Astrocyte of the spinal cord (primary cell): ENCODE measurements at regions not wholly inside any gene's neighbourhood (a gene's known extent, or its start where the extent isn't known, plus 50 kb on each side); places are given as distances from the start of the nearest gene placed in this dataset.

Experiments used
- DNase-seq: peaks from one replicate; pipeline ENCODE4 v3.0.0; 2011; ENCODE audit warnings: low read depth, low spot score
- H3K4me3 ChIP-seq: 2 replicates; pipeline ENCODE4 v1.5.1; 2011; ENCODE audit warnings: low read depth, mild to moderate bottlenecking, low read length, moderate library complexity
- in situ Hi-C: cut with HindIII; loops from 2 replicates; pipeline ENCODE4 v1.10.0; 2017; ENCODE audit warnings: low sequenced_read_pairs
- TF ChIP-seq, protein P1 (sequence below): IDR thresholded peaks from 2 replicates; pipeline ENCODE4 v1.5.1; 2012; ENCODE audit warnings: low read depth, mild to moderate bottlenecking, low read length, inconsistent platforms

DNA sequence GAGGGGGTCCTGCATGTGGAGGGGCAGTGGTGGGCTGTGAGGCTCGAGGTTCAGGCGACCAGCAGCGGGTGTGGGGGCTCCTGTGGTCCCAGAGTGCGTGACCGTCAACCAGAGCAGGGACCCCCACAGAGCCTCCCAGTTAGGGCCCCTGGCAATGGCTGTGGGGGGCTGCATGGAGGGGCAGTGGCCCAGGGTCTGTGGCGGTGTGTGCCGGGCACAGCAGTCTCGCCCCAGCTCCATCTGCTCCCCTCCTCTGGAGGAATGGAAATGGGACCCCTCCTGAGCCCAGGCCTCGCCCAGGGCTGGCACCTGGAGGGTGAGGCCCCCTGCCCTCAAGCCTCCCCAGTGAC is 210.8 kb upstream of the C14orf180 start:
- no peak for DNase-seq
- TF ChIP-seq, protein P1, sequence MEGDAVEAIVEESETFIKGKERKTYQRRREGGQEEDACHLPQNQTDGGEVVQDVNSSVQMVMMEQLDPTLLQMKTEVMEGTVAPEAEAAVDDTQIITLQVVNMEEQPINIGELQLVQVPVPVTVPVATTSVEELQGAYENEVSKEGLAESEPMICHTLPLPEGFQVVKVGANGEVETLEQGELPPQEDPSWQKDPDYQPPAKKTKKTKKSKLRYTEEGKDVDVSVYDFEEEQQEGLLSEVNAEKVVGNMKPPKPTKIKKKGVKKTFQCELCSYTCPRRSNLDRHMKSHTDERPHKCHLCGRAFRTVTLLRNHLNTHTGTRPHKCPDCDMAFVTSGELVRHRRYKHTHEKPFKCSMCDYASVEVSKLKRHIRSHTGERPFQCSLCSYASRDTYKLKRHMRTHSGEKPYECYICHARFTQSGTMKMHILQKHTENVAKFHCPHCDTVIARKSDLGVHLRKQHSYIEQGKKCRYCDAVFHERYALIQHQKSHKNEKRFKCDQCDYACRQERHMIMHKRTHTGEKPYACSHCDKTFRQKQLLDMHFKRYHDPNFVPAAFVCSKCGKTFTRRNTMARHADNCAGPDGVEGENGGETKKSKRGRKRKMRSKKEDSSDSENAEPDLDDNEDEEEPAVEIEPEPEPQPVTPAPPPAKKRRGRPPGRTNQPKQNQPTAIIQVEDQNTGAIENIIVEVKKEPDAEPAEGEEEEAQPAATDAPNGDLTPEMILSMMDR: no peak
- in situ Hi-C loops: no loop called here
- no peak overlapping the region for H3K4me3 ChIP-seq

DNA sequence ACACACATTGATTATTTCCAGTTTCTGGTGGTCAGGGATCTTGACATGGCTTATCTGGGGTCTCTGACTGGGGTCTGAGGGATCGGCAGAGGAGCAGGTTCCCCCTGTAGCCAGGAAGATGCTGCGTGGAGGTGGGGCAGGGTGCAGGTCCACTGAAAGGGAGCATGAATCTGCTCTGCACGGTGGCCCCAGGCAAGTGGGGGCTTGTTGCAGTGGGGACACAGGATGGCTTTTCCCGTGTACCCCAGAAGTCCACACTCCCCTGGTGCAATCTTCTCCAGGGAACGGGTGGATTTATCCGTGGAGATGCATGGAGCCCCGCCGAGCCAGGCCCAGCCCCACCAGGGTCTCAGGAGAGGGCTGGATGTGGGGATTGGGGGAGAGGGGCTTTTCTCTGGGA is 210.4 kb upstream of the C14orf180 start:
- TF ChIP-seq, protein P1: no peak
- DNase-seq: no peak
- no peak overlapping the region for H3K4me3 ChIP-seq
- in situ Hi-C loops: no loop called here

DNA sequence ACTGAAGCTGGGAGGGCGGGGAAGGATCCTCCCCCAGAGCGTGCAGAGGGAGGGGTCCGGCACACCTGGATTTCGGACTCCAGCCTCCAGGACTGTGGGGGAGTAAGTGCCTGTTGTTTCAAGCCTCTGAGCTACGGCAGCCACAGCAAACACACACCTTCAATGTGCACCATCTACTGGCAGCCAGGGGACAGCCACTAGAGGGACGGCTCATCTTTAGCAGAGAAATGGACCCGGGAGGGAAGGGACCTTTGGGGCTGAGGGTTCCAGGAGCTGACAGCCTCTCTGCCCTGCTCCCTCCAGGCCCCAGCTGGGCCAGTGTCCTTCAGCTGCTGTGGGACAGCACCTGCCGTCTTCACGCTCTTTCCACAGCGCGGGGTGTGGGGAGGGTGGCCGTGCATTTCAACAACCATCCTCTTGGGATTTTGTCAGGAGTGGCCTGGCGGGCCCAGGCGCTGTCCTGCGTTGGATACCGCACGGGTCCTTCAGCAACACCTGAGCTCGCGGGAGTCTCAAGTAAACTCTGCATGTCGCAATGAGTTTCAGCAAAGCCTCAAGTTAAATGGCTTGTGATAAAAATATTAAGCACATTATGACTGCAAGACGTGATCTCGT is 209.2 kb upstream of the C14orf180 start:
- H3K4me3 ChIP-seq: no peak overlapping the region
- TF ChIP-seq, protein P1: no peak
- in situ Hi-C loops: no loop called here
- DNase-seq: no peak

DNA sequence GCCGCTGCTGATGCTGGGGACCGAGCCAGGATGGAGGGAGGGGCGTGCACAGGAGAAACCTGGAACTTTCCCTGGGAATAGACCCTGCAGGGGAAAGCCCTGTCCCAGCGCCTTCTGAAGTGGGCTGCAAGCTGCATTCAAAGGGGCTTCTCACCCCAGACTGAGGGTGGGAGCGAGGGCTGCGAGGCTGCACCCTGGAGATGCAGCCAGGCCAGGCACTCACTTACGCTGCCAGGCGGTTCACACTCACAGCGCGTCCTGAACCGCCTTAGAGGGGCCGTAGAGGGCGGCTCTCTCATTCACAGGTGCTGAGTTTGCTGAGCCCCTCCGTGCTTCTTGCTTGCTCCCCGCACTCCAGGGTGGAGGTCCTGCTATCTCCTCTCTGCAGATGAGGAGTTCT is 208.5 kb upstream of the C14orf180 start:
- in situ Hi-C loops: no loop called here
- no peak overlapping the region for H3K4me3 ChIP-seq
- no peak for DNase-seq
- TF ChIP-seq, protein P1: no peak

DNA sequence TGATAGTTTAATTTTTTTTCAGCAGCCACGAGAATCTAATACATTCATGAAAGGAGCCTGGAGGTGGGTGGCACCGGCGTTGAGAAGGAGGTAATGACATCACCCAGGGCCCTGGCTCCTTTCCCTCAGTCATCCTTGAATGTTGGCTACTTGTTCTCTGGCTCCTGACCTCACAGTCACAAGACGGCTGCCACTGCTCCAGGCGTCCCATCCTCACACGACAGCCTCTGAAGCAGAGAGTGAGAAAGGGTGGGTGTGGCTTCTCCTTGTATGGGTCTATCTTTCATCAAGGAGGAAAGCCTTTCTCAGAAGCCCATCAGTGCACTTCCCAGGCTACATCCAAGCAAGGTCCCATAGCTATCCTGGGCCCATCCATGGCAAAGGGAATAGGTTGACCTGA is 207.6 kb upstream of the C14orf180 start:
- in situ Hi-C loops: no loop called here
- DNase-seq: no peak
- TF ChIP-seq, protein P1: no peak
- H3K4me3 ChIP-seq: no peak overlapping the region

DNA sequence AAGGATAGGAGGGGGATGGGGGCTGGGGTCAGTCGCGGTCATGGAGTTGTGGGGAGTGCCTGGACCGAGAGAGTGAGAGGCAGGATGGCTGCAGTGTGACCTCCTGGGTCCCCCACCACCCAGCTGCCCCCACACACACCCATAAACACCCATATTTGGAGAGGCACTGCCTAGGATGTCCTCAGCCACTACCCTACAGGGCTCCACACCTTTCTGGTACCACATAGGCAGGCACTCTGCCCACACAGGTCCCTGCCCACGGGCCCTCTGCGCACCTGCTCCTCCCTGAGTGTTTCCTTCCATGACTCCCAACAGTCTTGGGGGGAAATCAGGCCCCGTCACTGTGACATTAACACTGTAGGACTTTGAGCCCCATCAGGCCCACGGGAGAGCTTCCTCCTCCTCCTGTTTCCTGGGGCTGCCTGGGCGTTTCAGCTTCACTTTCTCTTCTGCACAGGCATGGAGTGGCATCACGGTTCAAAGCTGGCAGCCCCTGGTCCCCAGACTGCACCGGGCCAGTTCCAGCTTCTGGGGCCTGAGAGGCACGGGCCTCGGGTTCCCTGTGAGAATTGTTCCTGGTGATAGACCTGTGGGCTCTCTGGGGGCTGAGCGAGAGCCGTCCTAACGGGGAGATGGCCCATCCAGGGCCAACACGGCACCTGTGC is 207.0 kb upstream of the C14orf180 start:
- TF ChIP-seq, protein P1: no peak

More for the DNA sequence above, 207.0 kb upstream of the C14orf180 start:
- no peak for DNase-seq
- H3K4me3 ChIP-seq: no peak overlapping the region
- in situ Hi-C loops: no loop called here
